Lower lobe of right lung (tissue), 2 donors: ENCODE measurements at regions not wholly inside any gene's neighbourhood (a gene's known extent, or its start where the extent isn't known, plus 50 kb on each side); places are given as distances from the start of the nearest gene placed in this dataset.

Source experiments
- ATAC-seq, 2 donors: fragments of 200-7000 bp; cut with Tn5 transposase; one replicate each; pipeline ENCODE4 v1.9.1; 2020 to 2022; ENCODE audit warnings: mild to moderate bottlenecking in 2 of 2, moderate library complexity in 2 of 2
- DNase-seq: peaks from one replicate; pipeline ENCODE4 v3.0.0-alpha.2; 2020
- H3K27ac ChIP-seq: fragments of 200-600 bp; one replicate; pipeline ENCODE4 v1.8.0; 2022
- H3K27me3 ChIP-seq: fragments of 200-600 bp; one replicate; pipeline ENCODE4 v1.8.0; 2022; ENCODE audit warnings: low read depth
- H3K36me3 ChIP-seq: fragments of 200-600 bp; one replicate; pipeline ENCODE4 v1.8.0; 2022; ENCODE audit warnings: mild to moderate bottlenecking
- H3K4me1 ChIP-seq: fragments of 200-600 bp; one replicate; pipeline ENCODE4 v1.8.0; 2022
- H3K4me3 ChIP-seq: fragments of 200-600 bp; one replicate; pipeline ENCODE4 v1.8.0; 2022; ENCODE audit warnings: mild to moderate bottlenecking
- H3K9me3 ChIP-seq: fragments of 200-600 bp; one replicate; pipeline ENCODE4 v1.8.0; 2022
- CTCF ChIP-seq: fragments of 200-600 bp; IDR thresholded peaks from one replicate; pipeline ENCODE4 v1.8.0; 2022; ENCODE audit warnings: antibody characterized with exemption, mild to moderate bottlenecking
- intact Hi-C: fragments of 100-400 bp; cut with DNase I; formaldehyde crosslinking; loops from one replicate; pipeline ENCODE4 v1.11.0; 2022
- donor health status: DM: no; HTN: yes; CAD: no; lungs with severe emphysema.

GRCh38 chr2:12168354-12168753 is 421.9 kb downstream of the LPIN1 start:
- no peaks in the 10 kb centered on the region for H3K9me3 ChIP-seq
- H3K27me3 ChIP-seq: no peaks in the 10 kb centered on the region
- H3K27ac ChIP-seq: peak overlapping the region; percentile 32
- intact Hi-C loops: no loop called here
- no peak for TF ChIP-seq CTCF
- peaks cover 29% of the 10 kb centered on the region for H3K4me1 ChIP-seq
- no peak overlapping the region for H3K4me3 ChIP-seq
- no peak for ATAC-seq
- DNase-seq: no peak
- no peaks in the 10 kb centered on the region for H3K36me3 ChIP-seq

- TF ChIP-seq CTCF: no peak
- DNase-seq: no peak
- peaks cover 32% of the 10 kb centered on the region for H3K4me1 ChIP-seq
- intact Hi-C loops: no loop called here
- H3K9me3 ChIP-seq: no peaks in the 10 kb centered on the region
- no peaks in the 10 kb centered on the region for H3K36me3 ChIP-seq
- H3K27me3 ChIP-seq: no peaks in the 10 kb centered on the region
- peak; percentile 74 to 83 for ATAC-seq
- no peak overlapping the region for H3K4me3 ChIP-seq
- H3K27ac ChIP-seq: peak overlapping the region; percentile 73
These were observed 422.5 kb downstream of the LPIN1 start for GRCh38 chr2:12168791-12169388.

- H3K27ac ChIP-seq: peak overlapping the region; percentile 73
- intact Hi-C loops: no loop called here
- no peaks in the 10 kb centered on the region for H3K27me3 ChIP-seq
- DNase-seq (no peak), ATAC-seq (peak; percentile 67 to 72)
- no peaks in the 10 kb centered on the region for H3K9me3 ChIP-seq
- no peak overlapping the region for H3K4me3 ChIP-seq
- peaks cover 32% of the 10 kb centered on the region for H3K4me1 ChIP-seq
- no peak for TF ChIP-seq CTCF
- H3K36me3 ChIP-seq: no peaks in the 10 kb centered on the region
These were observed 423.3 kb downstream of the LPIN1 start for GRCh38 chr2:12169721-12170120.

GRCh38 chr2:12170121-12170520 is 423.7 kb downstream of the LPIN1 start:
- H3K9me3 ChIP-seq: no peaks in the 10 kb centered on the region
- H3K4me1 ChIP-seq: peaks cover 32% of the 10 kb centered on the region
- no peaks in the 10 kb centered on the region for H3K36me3 ChIP-seq
- ATAC-seq (no peak), DNase-seq (no peak)
- H3K27ac ChIP-seq: peak overlapping the region; percentile 73
- H3K27me3 ChIP-seq: no peaks in the 10 kb centered on the region
- intact Hi-C loops: no loop called here
- TF ChIP-seq CTCF: no peak
- no peak overlapping the region for H3K4me3 ChIP-seq

- Histone ChIP-seq H3K36me3 (no peaks in the 10 kb centered on the region), H3K4me3 (no peak overlapping the region), H3K27me3 (no peaks in the 10 kb centered on the region), H3K9me3 (no peaks in the 10 kb centered on the region), H3K4me1 (peaks cover 50% of the 10 kb centered on the region), H3K27ac (no peak overlapping the region)
- ATAC-seq: no peak
- intact Hi-C loops: no loop called here
- TF ChIP-seq CTCF: no peak
- DNase-seq: no peak
These were observed 427.0 kb downstream of the LPIN1 start for GRCh38 chr2:12173271-12173942.
